HG03175 (cell line): ENCODE measurements at regions not wholly inside any gene's neighbourhood (a gene's known extent, or its start where the extent isn't known, plus 50 kb on each side); places are given as distances from the start of the nearest gene placed in this dataset.
"Not testable (repeated sequence)": the region's sequence is repeated elsewhere in the genome, so short reads cannot be mapped to it uniquely, and the experiment has no call there.

Source experiments
- ATAC-seq: cut with Tn5 transposase; IDR thresholded peaks from one replicate; pipeline ENCODE4 v1.9.1; 2021; ENCODE audit warnings: mild to moderate bottlenecking, moderate library complexity; ENCODE audit not compliant: unreplicated experiment

DNA sequence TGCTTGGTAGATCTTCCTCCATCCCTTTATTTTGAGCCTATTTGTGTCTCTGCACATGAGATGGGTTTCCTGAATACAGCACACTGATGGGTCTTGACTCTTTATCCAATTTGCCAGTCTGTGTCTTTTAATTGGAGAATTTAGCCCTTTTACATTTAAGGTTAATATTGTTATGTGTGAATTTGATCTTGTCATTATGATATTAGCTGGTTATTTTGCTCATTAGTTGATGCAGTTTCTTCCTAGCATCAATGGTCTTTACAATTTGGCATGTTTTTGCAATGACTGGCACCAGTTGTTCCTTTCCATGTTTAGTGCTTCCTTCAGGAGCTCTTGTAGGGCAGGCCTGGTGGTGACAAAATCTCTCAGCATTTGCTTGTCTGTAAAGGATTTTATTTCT, 72.4 kb downstream of the HNRNPD start:
- not testable (repeated sequence) for ATAC-seq

DNA sequence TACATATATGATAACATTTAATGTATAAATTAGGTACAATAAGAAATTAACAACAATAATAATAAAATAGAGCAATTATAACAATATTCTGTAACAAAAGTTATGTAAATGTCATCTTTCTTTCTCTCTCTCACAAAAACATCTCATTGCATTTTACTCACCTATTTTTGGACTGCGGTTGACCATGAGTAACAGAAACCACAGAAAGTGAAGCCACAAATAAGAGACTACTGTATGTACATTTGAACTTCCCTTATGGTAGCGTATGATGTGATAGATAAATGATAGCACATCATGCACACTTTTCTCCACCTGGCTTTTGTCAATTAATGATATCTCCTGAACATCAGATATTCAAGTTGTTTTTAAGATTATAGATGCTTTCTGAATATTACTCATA, 80.5 kb downstream of the HNRNPD start:
- ATAC-seq, result peak; percentile 100

DNA sequence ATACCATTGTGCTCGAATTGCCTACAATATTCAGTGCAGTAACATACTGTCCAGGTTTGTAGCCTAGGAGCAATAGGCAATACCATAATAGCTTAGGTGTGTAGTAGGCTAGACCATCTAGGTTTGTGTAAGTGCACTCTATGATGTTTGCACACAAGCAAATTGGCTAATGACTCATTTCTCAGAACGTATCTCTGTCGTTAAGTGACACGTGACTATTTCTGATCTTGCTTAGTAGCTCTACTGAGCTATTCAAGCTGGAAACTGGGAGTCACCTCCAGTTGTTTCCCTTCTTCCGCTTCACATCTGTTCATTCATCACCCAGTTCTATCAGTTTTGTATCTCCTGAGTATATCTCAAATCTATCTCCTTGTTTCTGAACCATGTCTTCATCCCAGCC, 86.1 kb downstream of the HNRNPD start:
- no peak for ATAC-seq

DNA sequence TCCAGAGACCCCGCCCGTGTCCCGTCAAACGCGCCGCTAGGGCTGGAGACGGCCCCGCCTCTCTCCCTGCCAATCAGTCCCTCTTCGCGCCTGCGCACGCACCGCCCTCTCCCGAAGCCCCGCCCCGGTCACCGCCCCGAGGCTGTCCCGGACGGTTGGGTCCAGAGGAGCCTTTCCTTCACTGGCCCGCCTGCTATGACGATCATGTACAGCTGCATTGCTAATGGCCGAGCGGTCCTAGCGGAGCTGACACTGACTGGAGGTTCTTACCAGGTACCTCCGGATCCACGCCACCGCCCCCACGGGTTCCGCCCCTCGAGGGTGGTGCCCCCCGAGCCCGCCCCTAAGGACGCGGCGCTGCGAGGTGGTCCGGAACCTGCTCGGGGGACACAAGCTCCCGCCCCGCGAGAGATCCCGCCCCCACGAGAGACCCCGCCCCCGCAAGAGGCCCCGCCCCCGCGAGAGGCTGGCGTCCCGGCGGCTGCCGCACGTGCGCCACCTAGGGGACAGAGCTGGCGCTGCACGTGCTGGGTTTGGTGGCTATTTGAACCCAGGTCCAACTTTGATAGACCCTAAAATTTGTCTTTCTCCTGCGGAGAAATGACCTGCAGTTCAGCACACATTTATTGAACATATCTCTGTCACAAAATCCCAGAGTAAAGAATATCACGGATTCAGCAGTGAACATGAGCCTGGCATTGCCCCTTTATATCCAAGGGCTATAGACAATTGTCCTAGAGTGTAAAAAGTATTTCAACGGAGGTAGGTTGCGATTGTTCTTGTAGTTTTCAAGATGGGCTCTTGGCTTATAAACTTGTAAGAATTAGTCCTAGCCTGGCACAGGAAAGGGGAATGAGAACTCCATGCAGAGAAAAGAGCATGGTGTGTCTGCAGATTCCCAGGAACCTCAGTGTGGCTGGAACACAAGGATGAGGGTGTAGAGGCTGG, 88.7 kb downstream of the HNRNPD start:
- ATAC-seq, result peak; percentile 99

GRCh38 chr4:82284475-82284857, 89.3 kb downstream of the HNRNPD start:
- no peak for ATAC-seq

DNA sequence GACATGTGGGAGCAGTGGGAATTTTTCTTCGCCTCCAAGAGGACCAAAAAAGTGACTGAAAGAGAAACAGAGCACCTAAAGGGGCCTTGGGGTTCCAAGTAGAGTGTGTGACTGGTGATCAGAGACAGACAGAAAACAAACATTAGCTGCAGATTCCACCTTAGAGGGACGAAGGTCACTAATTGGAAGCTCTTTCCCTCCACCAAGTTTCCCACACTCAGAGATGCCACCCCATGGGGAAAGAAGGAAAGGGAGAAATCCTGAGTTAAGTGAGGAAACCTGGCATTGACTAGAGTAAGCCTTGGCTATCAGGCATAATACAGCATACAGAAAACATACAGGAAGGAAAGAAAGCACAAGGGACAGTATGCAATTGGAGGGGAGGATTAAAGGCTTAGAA, 90.9 kb downstream of the HNRNPD start:
- no peak for ATAC-seq

GRCh38 chr4:82279550-82279949, 94.2 kb downstream of the HNRNPD start:
- not testable (repeated sequence) for ATAC-seq

DNA sequence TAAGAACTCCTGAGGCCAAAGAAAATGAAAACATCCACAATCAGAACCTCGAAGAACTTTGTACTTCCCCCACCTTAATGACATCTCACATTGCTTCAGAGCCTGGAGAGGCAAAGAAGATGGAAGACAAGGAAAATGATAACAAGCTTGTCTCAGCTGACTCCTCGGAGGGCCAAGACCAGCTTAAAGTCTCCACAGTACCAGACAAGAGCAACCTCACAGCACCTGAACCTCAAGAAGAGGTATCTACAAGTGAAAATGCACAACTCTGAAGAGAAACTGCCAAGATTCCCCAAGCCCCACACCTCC, 97.5 kb downstream of the HNRNPD start:
- no peak for ATAC-seq

DNA sequence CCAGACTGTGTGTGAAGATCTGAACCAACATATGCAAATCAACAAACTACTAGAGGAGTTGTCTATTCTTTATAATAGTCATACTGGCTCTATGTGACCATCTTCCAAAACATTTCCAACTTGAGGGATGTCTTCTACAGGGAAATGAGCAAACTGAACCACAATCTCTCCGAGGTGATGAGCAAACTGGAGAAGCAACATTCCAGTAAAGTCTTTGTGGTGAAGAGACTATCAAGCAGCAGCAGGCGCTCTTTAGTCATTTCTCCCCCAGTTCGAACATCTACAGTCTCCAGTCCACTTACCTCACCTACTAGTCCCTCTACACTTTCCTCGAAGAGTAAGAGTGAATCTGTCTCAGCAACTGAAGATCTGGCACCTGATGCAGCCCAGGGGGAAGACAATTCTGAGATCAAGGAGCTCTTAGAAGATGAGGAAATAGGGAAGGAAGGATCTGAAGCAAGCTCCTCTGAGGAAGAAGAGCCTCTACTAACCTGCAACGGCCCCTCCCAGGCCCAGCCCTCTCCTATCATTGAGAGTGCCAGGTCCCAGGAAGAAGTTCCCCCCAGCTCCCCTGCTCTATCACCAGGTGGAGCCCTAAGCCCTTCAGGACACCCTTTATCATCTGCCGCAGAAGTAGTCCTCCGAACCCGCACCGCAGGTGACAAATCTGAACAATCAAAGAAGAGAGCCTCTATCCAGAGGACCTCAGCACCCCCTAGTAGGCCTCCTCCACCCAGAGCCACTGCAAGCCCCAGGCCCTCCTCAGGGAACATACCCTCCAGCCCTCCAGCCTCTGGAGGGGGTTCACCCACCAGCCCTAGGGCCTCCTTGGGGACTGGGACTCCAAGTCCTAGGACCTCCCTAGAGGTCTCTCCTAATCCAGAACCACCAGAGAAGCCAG, 98.1 kb downstream of the HNRNPD start:
- no peak for ATAC-seq

GRCh38 chr4:82274700-82275099, 99.1 kb downstream of the HNRNPD start:
- not testable (repeated sequence) for ATAC-seq

- ATAC-seq, result not testable (repeated sequence)
Measured at GRCh38 chr4:82272523-82272922, 101.3 kb downstream of the HNRNPD start.

GRCh38 chr4:82271915-82272480, 101.8 kb downstream of the HNRNPD start:
- not testable (repeated sequence) for ATAC-seq

GRCh38 chr4:82268826-82269193, 105.0 kb downstream of the HNRNPD start:
- no peak for ATAC-seq

- peak; percentile 77 for ATAC-seq
Measured at GRCh38 chr4:82268050-82268825, 105.6 kb downstream of the HNRNPD start.

DNA sequence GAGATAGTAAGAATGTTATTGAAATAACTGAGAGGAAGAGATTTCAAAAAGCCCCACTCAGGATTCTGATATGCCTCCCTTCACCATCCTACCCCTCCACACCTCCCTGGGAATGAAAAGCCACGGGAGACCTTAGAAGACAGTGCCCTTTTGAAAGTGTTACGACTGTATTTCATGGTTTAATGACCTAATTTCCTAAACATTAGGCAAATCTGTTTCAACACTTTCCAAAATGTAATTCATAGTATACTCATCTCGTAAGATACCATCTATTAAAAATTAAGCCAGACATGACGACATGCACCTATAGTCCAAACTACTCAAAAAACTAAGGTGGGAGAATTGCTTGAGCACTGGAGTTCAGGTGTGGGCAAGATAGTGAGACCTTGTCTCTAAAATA, 106.3 kb downstream of the HNRNPD start:
- ATAC-seq, result no peak

DNA sequence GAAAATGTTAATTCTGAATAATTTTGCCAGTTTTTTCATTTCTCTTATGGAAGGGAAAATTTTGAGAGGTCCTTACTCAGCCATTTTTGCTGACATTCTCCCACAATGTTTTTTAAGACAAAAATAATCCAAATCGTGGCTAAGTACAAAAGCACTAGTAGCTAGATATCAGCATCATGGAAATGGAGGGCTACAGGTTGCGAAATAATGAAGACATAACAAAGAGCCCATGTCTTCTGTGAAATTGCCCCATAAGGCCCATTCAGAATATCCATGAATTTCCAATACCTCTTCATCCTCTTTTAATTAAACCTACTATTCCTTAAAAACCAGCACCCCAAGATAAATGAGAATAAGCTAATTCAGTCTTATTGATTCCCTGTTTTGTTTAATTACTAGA, 107.4 kb downstream of the HNRNPD start:
- no peak for ATAC-seq

- ATAC-seq, result no peak
Measured at GRCh38 chr4:82261084-82261483, 112.7 kb downstream of the HNRNPD start.

DNA sequence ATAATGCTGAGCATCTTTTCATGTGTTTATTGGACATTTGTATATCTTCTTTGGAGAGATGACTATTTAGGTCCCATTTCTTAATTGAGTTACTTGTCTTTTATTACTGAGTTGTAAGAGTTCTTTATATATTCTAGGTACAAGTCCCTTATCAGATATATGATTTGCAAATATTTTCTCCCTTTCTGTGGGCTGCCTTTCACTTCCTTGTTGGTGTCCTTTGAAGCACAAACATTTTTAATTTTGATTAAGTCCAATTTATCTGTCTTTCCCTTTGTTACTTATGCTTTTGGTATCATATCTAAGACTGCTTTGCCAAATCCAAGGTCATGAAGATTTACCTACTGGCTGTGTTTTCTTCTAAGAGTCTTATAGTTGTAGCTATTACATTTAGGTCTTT, 113.2 kb downstream of the HNRNPD start:
- ATAC-seq, result no peak

DNA sequence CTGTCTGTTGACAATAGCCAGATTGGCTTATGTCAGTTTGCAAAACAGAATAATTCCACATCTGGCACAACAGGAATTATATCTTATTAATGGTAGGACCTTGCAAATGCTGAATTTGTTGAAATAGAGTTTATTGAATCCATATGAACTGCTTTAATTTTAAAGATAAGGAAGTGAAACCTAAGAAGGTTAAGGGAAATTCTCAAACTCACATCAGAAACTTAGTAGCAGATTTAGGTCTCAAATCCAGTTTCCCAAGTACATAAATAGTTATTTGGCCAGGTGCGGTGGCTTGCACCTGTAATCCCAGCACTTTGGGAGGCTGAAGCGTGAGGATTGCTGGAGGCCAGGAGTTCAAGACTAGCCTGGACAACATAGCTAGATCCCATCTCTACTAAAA, 117.1 kb downstream of the HNRNPD start:
- no peak for ATAC-seq

DNA sequence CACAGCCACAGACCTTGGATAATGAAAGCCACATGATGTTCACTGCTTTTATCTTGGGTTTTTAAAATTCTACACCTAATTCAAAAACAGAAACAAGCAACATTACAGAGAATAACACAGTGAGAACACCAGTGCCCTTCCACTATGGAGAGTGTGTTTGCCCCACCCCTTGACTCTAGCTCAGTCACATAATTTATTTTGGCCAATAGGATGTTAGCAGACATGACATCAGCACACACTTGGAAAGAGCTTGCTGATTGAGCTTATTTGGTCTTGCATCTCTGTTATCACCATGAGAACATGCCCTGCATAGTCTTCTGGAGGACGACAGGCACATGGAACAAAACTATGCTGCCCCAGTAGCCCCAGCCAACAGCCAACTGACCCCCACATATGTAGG, 118.1 kb downstream of the HNRNPD start:
- no peak for ATAC-seq
